HEK293 (cell line): ENCODE measurements at regions not wholly inside any gene's neighbourhood (a gene's known extent, or its start where the extent isn't known, plus 50 kb on each side); places are given as distances from the start of the nearest gene placed in this dataset.

ENCODE experiments used
- CTCF ChIA-PET: fragments of 350-600 bp; formaldehyde crosslinking; extraction: SDS; loops from one replicate; lab custom pipeline; 2021; ENCODE audit warnings: antibody characterized with exemption; lab: Yijun Ruan, JAX
- POLR2A ChIA-PET: fragments of 300-600 bp; formaldehyde crosslinking; extraction: SDS; loops from one replicate; lab custom pipeline; 2020; ENCODE audit warnings: antibody characterized with exemption, inconsistent platforms; lab: Yijun Ruan, JAX
- H3K27ac ChIP-seq: fragments of 200-500 bp; sonication (Bioruptor generic); 2 replicates; pipeline ENCODE4 v1.5.1; 2014; ENCODE audit warnings: low read depth, low read length, control low read depth, inconsistent platforms; ENCODE audit errors: extremely low read depth
- H3K36me3 ChIP-seq, 2 experiments: fragments of 200-500 bp in 1 of 2; sonication (Bioruptor generic) in 1 of 2; 1 replicate in 1 of 2; 2 replicates in 1 of 2; pipeline ENCODE4 v1.5.1; 2014 to 2017; ENCODE audit warnings: inconsistent platforms in 2 of 2, low read length in 2 of 2; ENCODE audit not compliant: control insufficient read depth in 2 of 2, insufficient read depth in 1 of 2
- H3K4me1 ChIP-seq: fragments of 200-500 bp; sonication (Bioruptor generic); 2 replicates; pipeline ENCODE4 v1.5.1; 2014; ENCODE audit warnings: mild to moderate bottlenecking, low read length, inconsistent platforms; ENCODE audit not compliant: control insufficient read depth, insufficient read depth
- H3K4me3 ChIP-seq: 2 replicates; pipeline ENCODE4 v1.5.1; 2011; ENCODE audit warnings: low read depth, mild to moderate bottlenecking, control low read depth, low read length, moderate library complexity
- H3K9me3 ChIP-seq: fragments of 200-500 bp; sonication (Bioruptor generic); 2 replicates; pipeline ENCODE4 v1.5.1; 2014; ENCODE audit warnings: low read depth, low read length, inconsistent platforms; ENCODE audit not compliant: control insufficient read depth, insufficient read depth
- BCL11A ChIP-seq: fragments of 450-650 bp; formaldehyde crosslinking; IDR thresholded peaks from 2 replicates; pipeline ENCODE4 v1.5.1; 2016; ENCODE audit warnings: low read depth, missing biosample characterization, missing genetic modification characterization
- BCL11B ChIP-seq: fragments of 450-650 bp; formaldehyde crosslinking; IDR thresholded peaks from 2 replicates; pipeline ENCODE4 v1.5.1; 2016; ENCODE audit warnings: low read depth, missing biosample characterization, missing genetic modification characterization
- GFI1B ChIP-seq: fragments of 450-650 bp; formaldehyde crosslinking; IDR thresholded peaks from 2 replicates; pipeline ENCODE4 v1.5.1; 2016; ENCODE audit warnings: missing biosample characterization, missing genetic modification characterization
- GLIS2 ChIP-seq: fragments of 450-650 bp; formaldehyde crosslinking; IDR thresholded peaks from 2 replicates; pipeline ENCODE4 v1.5.1; 2016; ENCODE audit warnings: missing biosample characterization, missing genetic modification characterization
- KLF1 ChIP-seq: fragments of 450-650 bp; formaldehyde crosslinking; IDR thresholded peaks from 2 replicates; pipeline ENCODE4 v1.5.1; 2016; ENCODE audit warnings: missing biosample characterization, missing genetic modification characterization
- KLF9 ChIP-seq: fragments of 450-650 bp; formaldehyde crosslinking; IDR thresholded peaks from 2 replicates; pipeline ENCODE4 v1.5.1; 2016; ENCODE audit warnings: missing biosample characterization, missing genetic modification characterization, low read depth
- PRDM2 ChIP-seq: fragments of 450-650 bp; formaldehyde crosslinking; IDR thresholded peaks from 2 replicates; pipeline ENCODE4 v1.5.1; 2016; ENCODE audit warnings: missing biosample characterization, missing genetic modification characterization, borderline replicate concordance
- SP3 ChIP-seq: fragments of 450-650 bp; formaldehyde crosslinking; IDR thresholded peaks from 2 replicates; pipeline ENCODE4 v1.5.1; 2016; ENCODE audit warnings: missing biosample characterization, missing genetic modification characterization
- TRIM28 ChIP-seq: IDR thresholded peaks from 2 replicates; pipeline ENCODE4 v1.6.1; 2011; ENCODE audit warnings: low read length, control low read depth, borderline replicate concordance
- ZBTB21 ChIP-seq: fragments of 450-650 bp; formaldehyde crosslinking; IDR thresholded peaks from 2 replicates; pipeline ENCODE4 v1.5.1; 2017; ENCODE audit warnings: missing biosample characterization, missing genetic modification characterization
- ZFP69B ChIP-seq: fragments of 450-650 bp; formaldehyde crosslinking; IDR thresholded peaks from 2 replicates; pipeline ENCODE4 v1.5.1; 2016; ENCODE audit warnings: missing biosample characterization, missing genetic modification characterization
- ZIC2 ChIP-seq: fragments of 450-650 bp; formaldehyde crosslinking; IDR thresholded peaks from 2 replicates; pipeline ENCODE4 v1.5.1; 2016; ENCODE audit warnings: missing biosample characterization, missing genetic modification characterization
- ZNF132 ChIP-seq: fragments of 450-650 bp; formaldehyde crosslinking; IDR thresholded peaks from 2 replicates; pipeline ENCODE4 v1.5.1; 2017; ENCODE audit warnings: missing biosample characterization, missing genetic modification characterization, borderline replicate concordance
- ZNF157 ChIP-seq: fragments of 450-650 bp; formaldehyde crosslinking; IDR thresholded peaks from 2 replicates; pipeline ENCODE4 v1.5.1; 2016; ENCODE audit warnings: missing biosample characterization, missing genetic modification characterization
- ZNF19 ChIP-seq: fragments of 450-650 bp; formaldehyde crosslinking; IDR thresholded peaks from 2 replicates; pipeline ENCODE4; 2016; ENCODE audit warnings: missing biosample characterization, missing genetic modification characterization, low read depth
- ZNF239 ChIP-seq: fragments of 450-650 bp; formaldehyde crosslinking; IDR thresholded peaks from 2 replicates; pipeline ENCODE4 v1.5.1; 2016; ENCODE audit warnings: missing biosample characterization, missing genetic modification characterization
- ZNF248 ChIP-seq: fragments of 450-650 bp; formaldehyde crosslinking; IDR thresholded peaks from 2 replicates; pipeline ENCODE4 v1.5.1; 2017; ENCODE audit warnings: missing biosample characterization, missing genetic modification characterization
- ZNF530 ChIP-seq: fragments of 450-650 bp; formaldehyde crosslinking; IDR thresholded peaks from 2 replicates; pipeline ENCODE4 v1.5.1; 2016; ENCODE audit warnings: low read depth, missing biosample characterization, missing genetic modification characterization
- ZNF544 ChIP-seq: fragments of 450-650 bp; formaldehyde crosslinking; IDR thresholded peaks from 2 replicates; pipeline ENCODE4 v1.5.0; 2017; ENCODE audit warnings: missing biosample characterization, missing genetic modification characterization
- ZNF664 ChIP-seq: fragments of 450-650 bp; formaldehyde crosslinking; IDR thresholded peaks from 2 replicates; pipeline ENCODE4 v1.5.1; 2016; ENCODE audit warnings: missing biosample characterization, missing genetic modification characterization
- ZNF701 ChIP-seq: fragments of 450-650 bp; formaldehyde crosslinking; IDR thresholded peaks from 2 replicates; pipeline ENCODE4 v1.5.1; 2016; ENCODE audit warnings: missing biosample characterization, missing genetic modification characterization
- ZNF707 ChIP-seq: fragments of 450-650 bp; formaldehyde crosslinking; IDR thresholded peaks from 2 replicates; pipeline ENCODE4 v1.5.1; 2016; ENCODE audit warnings: missing biosample characterization, missing genetic modification characterization
- ZNF830 ChIP-seq: fragments of 450-650 bp; IDR thresholded peaks from 2 replicates; pipeline ENCODE4 v1.5.0; 2018; ENCODE audit warnings: missing biosample characterization, missing genetic modification characterization, low read depth, mild to moderate bottlenecking, moderate library complexity
- TF ChIP-seq, protein P1 (sequence below): fragments of 450-650 bp; formaldehyde crosslinking; IDR thresholded peaks from 2 replicates; pipeline ENCODE4 v1.5.1; 2017; ENCODE audit warnings: missing biosample characterization, missing genetic modification characterization
- TF ChIP-seq, protein P2 (sequence below): fragments of 450-650 bp; formaldehyde crosslinking; IDR thresholded peaks from 2 replicates; pipeline ENCODE4 v1.5.1; 2016; ENCODE audit warnings: missing biosample characterization, missing genetic modification characterization

DNA sequence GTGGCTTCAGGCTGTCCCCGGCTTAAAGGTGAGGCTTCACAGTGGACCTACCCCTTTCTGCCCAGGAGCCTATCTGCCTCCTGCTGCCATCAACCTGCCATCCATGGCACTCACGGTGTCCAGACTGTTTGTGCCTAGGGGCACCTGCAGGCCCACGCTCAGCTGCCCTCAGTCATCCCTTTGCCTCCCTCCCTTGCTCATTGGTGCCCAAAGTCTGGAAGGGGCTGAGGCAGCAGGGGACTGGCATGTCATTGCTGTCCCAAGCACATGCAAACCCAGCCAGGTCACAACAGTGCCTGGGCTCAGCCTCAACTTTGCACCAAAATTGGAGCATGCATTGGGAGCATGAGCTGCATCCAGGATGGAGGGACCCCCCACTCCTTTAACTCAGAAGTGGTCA is 1142.7 kb upstream of the NCAM2 start (continued):
- TF ChIP-seq PRDM2 (no peak), ZNF544 (tag by site-specific recombination) (no peak), ZNF157 (tag by site-specific recombination) (no peak), ZNF132 (no peak), SP3 (tag by site-specific recombination) (no peak), ZBTB21 (tag by site-specific recombination) (no peak), ZFP69B (tag by site-specific recombination) (no peak), KLF1 (tag by site-specific recombination) (no peak), ZNF19 (tag by site-specific recombination) (no peak), BCL11A (no peak), KLF9 (tag by site-specific recombination) (no peak), ZNF530 (tag by site-specific recombination) (no peak)
- TF ChIP-seq, protein P1, sequence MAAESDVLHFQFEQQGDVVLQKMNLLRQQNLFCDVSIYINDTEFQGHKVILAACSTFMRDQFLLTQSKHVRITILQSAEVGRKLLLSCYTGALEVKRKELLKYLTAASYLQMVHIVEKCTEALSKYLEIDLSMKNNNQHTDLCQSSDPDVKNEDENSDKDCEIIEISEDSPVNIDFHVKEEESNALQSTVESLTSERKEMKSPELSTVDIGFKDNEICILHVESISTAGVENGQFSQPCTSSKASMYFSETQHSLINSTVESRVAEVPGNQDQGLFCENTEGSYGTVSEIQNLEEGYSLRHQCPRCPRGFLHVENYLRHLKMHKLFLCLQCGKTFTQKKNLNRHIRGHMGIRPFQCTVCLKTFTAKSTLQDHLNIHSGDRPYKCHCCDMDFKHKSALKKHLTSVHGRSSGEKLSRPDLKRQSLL (tag by site-specific recombination) = no peak

DNA sequence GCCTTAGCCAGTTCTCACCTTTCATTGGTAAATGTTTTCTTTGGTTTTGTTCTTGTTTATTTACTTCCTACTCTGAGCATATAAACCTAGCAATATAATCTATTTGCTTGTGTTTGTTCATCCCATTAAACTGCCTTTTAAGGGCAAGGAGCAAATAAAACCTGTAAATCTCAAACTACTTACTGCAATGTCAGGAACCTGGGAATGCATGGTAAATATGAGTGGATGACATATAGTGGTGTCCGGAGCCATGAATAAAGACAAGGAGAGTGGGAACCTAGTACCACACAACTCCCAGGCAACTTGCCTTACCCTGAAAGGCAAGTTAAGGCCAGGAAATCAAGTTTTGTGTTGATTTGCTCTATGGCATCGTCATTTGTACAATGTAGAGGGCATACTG is 1133.7 kb upstream of the NCAM2 start:
- ChIA-PET CTCF (no interaction called here), POLR2A (no interaction called here)
- Histone ChIP-seq H3K4me1 (no peaks in the 10 kb centered on the region), H3K36me3 (no peaks in the 10 kb centered on the region), H3K27ac (no peak overlapping the region), H3K9me3 (no peaks in the 10 kb centered on the region), H3K4me3 (no peak overlapping the region)
- TF ChIP-seq ZNF248 (tag by site-specific recombination) = no peak
- TF ChIP-seq ZIC2 = no peak
- no peak for TF ChIP-seq ZNF664 (tag by site-specific recombination)
- no peak for TF ChIP-seq GLIS2 (tag by site-specific recombination)
- TF ChIP-seq ZNF701 (tag by site-specific recombination) = no peak
- no peak for TF ChIP-seq TRIM28
- TF ChIP-seq ZNF830 = no peak
- no peak for TF ChIP-seq GFI1B
- TF ChIP-seq, protein P2, sequence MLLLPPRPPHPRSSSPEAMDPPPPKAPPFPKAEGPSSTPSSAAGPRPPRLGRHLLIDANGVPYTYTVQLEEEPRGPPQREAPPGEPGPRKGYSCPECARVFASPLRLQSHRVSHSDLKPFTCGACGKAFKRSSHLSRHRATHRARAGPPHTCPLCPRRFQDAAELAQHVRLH (tag by site-specific recombination) = no peak
- TF ChIP-seq BCL11B = no peak
- no peak for TF ChIP-seq ZNF239 (tag by site-specific recombination)
- TF ChIP-seq ZNF707 = no peak
- TF ChIP-seq BCL11A = no peak
